ENCODE measurements at regions not wholly inside any gene's neighbourhood (a gene's known extent, or its start where the extent isn't known, plus 50 kb on each side); places are given as distances from the start of the nearest gene placed in this dataset.
"Not testable (repeated sequence)": the region's sequence is repeated elsewhere in the genome, so short reads cannot be mapped to it uniquely, and the experiment has no call there.

- H3K4me3 ChIP-seq (ENCODE audit: insufficient read depth, low read depth, low read length): no peak overlapping the region
- no peaks in the 10 kb centered on the region for H3K36me3 ChIP-seq (replicated peaks; ENCODE audit: control insufficient read depth, insufficient read depth, low read length)
- no peaks in the 10 kb centered on the region for H3K27me3 ChIP-seq (ENCODE audit: control insufficient read depth, insufficient read depth, low read length)
- no peak for DNase-seq
Measured at GRCh38 chr21:41578083-41578482, 70.1 kb upstream of the TMPRSS2 start.

DNA sequence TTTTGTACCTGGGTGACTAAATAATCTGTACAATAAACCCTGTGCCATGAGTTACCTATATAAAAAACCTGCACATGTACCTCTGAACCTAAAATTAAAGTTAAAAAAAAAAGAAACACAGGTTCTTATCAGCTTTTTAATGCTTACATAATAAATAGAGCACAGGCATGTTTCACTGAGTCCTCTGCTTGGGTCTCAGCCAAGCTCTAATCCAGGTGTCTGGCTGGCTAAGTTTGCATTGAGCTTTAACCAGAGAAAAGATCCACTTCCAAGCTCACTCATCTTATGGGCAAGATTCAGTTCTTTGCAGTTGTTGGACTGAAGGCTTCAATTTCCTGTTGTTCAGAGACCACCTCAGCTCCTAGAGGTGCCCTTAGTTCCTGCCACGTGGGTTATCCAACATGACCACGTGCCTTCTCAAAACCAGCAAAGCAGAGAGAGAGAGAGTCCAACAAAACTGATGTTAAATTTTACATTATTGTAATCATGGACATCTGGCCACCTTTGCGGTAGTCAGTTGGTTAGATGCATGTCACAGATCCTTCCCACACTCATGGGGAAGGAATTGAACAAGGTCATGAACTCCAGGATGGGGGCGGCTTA lies 68.2 kb upstream of the TMPRSS2 start:
- Histone ChIP-seq H3K4me3 (ENCODE audit: insufficient read depth, low read depth, low read length) (no peak overlapping the region), H3K36me3 (replicated peaks; ENCODE audit: control insufficient read depth, insufficient read depth, low read length) (no peaks in the 10 kb centered on the region), H3K27me3 (ENCODE audit: control insufficient read depth, insufficient read depth, low read length) (no peaks in the 10 kb centered on the region)
- no peak for DNase-seq

DNA sequence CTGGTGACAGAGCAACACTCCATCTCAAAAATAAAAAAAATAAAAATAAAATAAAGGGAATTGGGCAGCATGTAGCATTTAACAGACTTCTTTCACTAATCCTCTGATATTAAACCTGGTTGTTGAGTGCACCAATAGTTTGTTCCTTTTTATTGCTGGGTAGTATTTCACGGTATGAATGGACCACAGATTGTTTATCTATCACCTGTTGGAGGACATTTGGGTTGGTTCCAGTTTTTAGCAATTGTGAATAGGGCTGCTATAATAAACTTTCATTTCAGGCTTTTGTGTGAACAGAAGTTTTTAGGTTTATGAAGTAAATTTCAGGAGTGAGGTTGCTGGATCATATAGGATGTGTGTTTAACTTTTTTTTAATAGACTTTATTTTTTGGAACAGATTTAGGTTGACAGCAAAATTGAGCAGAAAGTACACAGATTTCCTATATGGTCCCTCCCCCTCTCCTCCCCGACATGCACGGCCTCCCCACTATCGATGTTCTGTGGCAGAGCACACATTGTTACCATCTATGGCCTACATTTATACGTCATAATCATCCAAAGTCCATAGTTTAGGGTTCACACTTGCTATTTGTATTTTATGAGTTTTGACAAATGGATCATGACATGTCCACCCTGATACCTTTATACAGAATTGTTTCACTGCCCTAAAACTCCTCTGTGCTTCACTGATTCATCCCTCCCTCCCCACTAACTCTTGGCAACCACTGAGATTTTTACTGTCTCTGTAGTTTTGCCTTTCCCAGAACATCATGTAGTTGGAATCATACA lies 66.1 kb upstream of the TMPRSS2 start:
- Histone ChIP-seq H3K36me3 (replicated peaks; ENCODE audit: control insufficient read depth, insufficient read depth, low read length) (no peaks in the 10 kb centered on the region), H3K27me3 (ENCODE audit: control insufficient read depth, insufficient read depth, low read length) (no peaks in the 10 kb centered on the region)

DNA sequence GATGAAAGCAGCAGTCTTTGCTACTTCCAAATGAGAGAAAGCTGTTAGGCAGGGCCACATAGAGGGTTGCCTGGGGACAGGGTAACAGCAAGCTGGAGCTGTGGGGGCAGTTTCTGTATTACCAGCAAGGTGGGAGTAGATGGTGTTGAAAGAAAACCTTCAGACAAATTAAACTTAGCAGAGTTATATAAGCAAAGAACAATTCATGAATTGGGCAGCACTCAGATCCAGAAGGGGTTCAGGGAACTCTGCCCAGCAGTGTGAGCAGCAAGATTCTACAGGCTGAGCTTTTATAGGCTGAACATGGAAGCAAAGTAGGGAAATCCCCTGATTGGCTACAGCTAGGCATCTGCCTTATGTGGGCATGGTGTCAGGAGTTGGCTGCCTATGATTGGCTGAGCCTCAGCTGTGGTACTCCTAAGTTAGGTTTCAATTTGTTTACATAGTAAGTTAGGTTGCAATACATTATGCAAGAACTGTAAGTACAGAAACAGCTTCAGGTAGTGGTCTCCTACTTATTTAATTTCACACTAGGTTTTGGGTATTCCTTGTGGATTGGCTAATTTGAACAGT lies 64.1 kb upstream of the TMPRSS2 start:
- Histone ChIP-seq H3K4me3 (ENCODE audit: insufficient read depth, low read depth, low read length) (no peak overlapping the region), H3K36me3 (replicated peaks; ENCODE audit: control insufficient read depth, insufficient read depth, low read length) (no peaks in the 10 kb centered on the region), H3K27me3 (ENCODE audit: control insufficient read depth, insufficient read depth, low read length) (no peaks in the 10 kb centered on the region)
- DNase-seq: no peak

More for the DNA sequence above, 66.1 kb upstream of the TMPRSS2 start:
- DNase-seq: no peak
- H3K4me3 ChIP-seq (ENCODE audit: insufficient read depth, low read depth, low read length): no peak overlapping the region

- no peak for DNase-seq
- Histone ChIP-seq H3K27me3 (ENCODE audit: control insufficient read depth, insufficient read depth, low read length) (no peaks in the 10 kb centered on the region), H3K4me3 (ENCODE audit: insufficient read depth, low read depth, low read length) (no peak overlapping the region)
Measured at GRCh38 chr21:41570791-41571355, 62.9 kb upstream of the TMPRSS2 start.

DNA sequence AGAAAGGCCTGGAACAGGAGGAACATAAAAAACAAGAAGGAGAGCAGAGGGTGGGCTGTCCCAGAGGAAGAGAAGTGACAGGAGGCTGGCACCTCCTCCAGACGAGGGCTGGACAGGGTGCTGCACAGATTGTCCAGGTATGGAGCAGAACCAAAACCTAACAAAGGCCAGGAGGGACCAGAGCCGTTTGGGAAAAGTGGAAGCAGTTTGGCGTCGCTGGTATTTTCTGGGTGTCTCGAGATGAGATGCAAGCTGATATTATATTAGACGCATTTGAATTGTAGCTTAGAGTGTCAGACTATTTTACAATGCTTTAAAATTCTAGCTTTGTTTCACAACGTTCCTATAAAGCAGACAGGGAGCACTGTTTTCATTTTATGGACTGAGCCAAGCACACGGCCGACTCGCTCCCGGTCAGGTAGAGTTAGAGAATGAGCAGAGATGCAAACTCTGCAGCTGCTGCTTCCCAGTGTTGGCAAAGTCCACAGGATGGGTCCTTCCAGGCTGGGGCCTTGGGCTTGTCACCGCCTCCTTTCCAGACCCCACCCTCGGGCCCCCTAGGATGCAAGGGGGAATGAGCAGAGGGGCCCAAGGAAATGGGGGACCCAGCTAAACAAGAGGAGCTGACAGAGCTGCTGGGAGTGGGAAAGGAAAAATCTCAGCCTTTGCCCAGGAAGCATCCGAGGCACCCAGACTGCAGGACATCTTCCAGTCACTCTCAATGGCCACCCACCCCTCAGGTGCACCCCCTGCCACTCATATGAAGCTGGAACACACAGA lies 60.8 kb upstream of the TMPRSS2 start:
- Histone ChIP-seq H3K4me3 (ENCODE audit: insufficient read depth, low read depth, low read length) (no peak overlapping the region), H3K36me3 (replicated peaks; ENCODE audit: control insufficient read depth, insufficient read depth, low read length) (no peaks in the 10 kb centered on the region)
- DNase-seq: no peak

More at GRCh38 chr21:41570791-41571355, 62.9 kb upstream of the TMPRSS2 start:
- H3K36me3 ChIP-seq (replicated peaks; ENCODE audit: control insufficient read depth, insufficient read depth, low read length): no peaks in the 10 kb centered on the region

GRCh38 chr21:41567901-41568510 lies 60.0 kb upstream of the TMPRSS2 start:
- no peak for DNase-seq
- no peaks in the 10 kb centered on the region for H3K36me3 ChIP-seq (replicated peaks; ENCODE audit: control insufficient read depth, insufficient read depth, low read length)

More for the DNA sequence above, 60.8 kb upstream of the TMPRSS2 start:
- no peaks in the 10 kb centered on the region for H3K27me3 ChIP-seq (ENCODE audit: control insufficient read depth, insufficient read depth, low read length)

DNA sequence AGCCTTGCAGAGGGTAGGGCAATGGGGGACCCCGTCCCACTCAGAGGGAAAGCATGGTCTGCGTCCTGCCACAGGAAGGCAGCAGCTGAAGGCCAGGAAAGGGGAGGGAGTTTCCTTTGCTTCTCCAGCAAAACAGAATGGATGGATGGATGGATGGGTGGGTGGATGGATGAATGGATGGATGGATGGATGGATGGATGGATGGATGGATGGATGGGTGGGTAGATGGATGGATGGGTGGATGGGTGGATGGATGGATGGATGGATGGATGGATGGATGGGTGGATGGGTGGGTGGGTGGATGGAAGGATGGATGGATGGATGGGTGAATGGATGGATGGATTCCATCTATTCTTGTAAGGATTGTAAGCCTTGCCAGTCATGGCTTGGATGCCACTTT lies 59.3 kb upstream of the TMPRSS2 start:
- not testable (repeated sequence) for H3K27me3 ChIP-seq (ENCODE audit: control insufficient read depth, insufficient read depth, low read length); H3K36me3 ChIP-seq (replicated peaks; ENCODE audit: control insufficient read depth, insufficient read depth, low read length); H3K4me3 ChIP-seq (ENCODE audit: insufficient read depth, low read depth, low read length); DNase-seq

More at GRCh38 chr21:41567901-41568510, 60.0 kb upstream of the TMPRSS2 start:
- no peak overlapping the region for H3K4me3 ChIP-seq (ENCODE audit: insufficient read depth, low read depth, low read length)
- no peaks in the 10 kb centered on the region for H3K27me3 ChIP-seq (ENCODE audit: control insufficient read depth, insufficient read depth, low read length)

DNA sequence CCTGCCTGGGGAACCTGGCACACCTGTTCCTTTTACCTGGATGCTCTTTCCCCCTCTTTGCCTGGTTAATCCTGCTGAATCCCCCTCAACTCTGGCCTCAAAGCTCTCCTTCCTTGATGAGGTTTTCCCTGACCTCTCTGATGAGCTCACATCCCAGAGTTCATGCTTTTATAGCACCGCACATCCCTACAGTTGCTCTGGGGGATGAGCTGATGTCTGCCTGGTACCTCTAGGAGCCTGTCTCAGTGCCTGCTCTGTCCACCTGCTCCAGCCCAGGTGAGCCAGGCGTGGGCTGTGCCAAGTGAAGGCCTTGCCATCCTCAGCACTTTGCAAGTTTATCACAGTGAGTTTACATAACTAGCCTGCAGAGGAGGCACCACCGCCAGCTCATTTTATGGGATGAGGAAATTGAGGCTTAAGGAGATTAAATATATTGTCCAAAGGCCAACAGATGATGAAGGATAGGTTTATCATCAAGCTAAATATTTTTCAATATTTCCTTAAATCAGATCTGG lies 58.6 kb upstream of the TMPRSS2 start:
- no peak for DNase-seq
- H3K4me3 ChIP-seq (ENCODE audit: insufficient read depth, low read depth, low read length): no peak overlapping the region

GRCh38 chr21:41565550-41565949 lies 57.6 kb upstream of the TMPRSS2 start:
- Histone ChIP-seq H3K27me3 (ENCODE audit: control insufficient read depth, insufficient read depth, low read length) (no peaks in the 10 kb centered on the region), H3K36me3 (replicated peaks; ENCODE audit: control insufficient read depth, insufficient read depth, low read length) (no peaks in the 10 kb centered on the region), H3K4me3 (ENCODE audit: insufficient read depth, low read depth, low read length) (no peak overlapping the region)
- DNase-seq: no peak

More for the DNA sequence above, 58.6 kb upstream of the TMPRSS2 start:
- H3K27me3 ChIP-seq (ENCODE audit: control insufficient read depth, insufficient read depth, low read length): no peaks in the 10 kb centered on the region
- H3K36me3 ChIP-seq (replicated peaks; ENCODE audit: control insufficient read depth, insufficient read depth, low read length): no peaks in the 10 kb centered on the region

- no peak for DNase-seq
- no peak overlapping the region for H3K4me3 ChIP-seq (ENCODE audit: insufficient read depth, low read depth, low read length)
- H3K36me3 ChIP-seq (replicated peaks; ENCODE audit: control insufficient read depth, insufficient read depth, low read length): no peaks in the 10 kb centered on the region
- no peaks in the 10 kb centered on the region for H3K27me3 ChIP-seq (ENCODE audit: control insufficient read depth, insufficient read depth, low read length)
Measured at GRCh38 chr21:41564871-41565274, 56.9 kb upstream of the TMPRSS2 start.

DNA sequence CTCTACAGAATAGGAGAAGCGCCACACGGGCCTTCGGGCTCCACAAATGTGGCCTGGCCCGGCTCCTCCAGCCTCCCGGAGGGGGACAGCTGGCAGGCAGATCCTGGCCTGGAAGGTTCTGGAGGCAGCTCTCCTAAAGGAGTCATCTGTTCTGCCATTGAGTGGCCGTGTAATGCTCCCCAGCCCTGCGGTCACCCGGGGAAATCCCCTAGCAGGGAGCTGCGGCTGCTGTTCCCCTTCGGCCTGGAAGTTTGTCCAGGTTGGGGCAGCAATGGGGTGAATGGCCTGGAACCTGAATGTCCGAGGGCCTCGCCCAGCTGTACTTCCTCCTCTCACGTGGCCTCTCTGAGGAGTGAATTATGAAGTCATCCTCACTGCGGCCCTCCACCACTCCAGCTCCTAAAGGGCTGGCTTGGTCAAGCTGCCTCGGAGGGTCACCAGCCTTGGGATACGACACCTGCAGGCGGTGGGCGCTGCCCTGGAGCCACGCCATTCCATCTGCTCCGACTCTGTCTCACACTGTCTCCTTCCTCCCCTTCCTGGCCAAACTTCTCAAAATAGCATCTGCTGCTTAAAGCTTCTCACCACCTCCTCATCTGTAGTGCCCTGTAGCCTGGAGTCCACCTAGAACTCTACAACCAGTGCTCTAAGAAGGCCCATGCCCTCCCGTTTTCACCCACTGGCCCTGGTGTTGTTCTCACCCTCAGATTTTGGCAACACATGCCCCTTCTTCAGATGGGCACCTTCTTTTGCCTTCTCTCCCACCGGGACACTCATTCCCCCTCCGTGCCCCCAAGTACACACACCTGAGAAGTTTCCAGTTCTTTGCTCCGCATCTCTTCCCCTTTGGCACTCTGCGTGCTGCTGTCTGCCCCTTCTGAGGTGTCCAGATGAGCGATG lies 54.4 kb upstream of the TMPRSS2 start:
- no peaks in the 10 kb centered on the region for H3K27me3 ChIP-seq (ENCODE audit: control insufficient read depth, insufficient read depth, low read length)
- no peak overlapping the region for H3K4me3 ChIP-seq (ENCODE audit: insufficient read depth, low read depth, low read length)
- no peak for DNase-seq
- no peaks in the 10 kb centered on the region for H3K36me3 ChIP-seq (replicated peaks; ENCODE audit: control insufficient read depth, insufficient read depth, low read length)

- no peak for DNase-seq
- Histone ChIP-seq H3K27me3 (ENCODE audit: control insufficient read depth, insufficient read depth, low read length) (no peaks in the 10 kb centered on the region), H3K36me3 (replicated peaks; ENCODE audit: control insufficient read depth, insufficient read depth, low read length) (no peaks in the 10 kb centered on the region), H3K4me3 (ENCODE audit: insufficient read depth, low read depth, low read length) (no peak overlapping the region)
Measured at GRCh38 chr21:41561701-41562100, 53.7 kb upstream of the TMPRSS2 start.
